Right cardiac atrium (tissue), 5 donors: ENCODE measurements at regions not wholly inside any gene's neighbourhood (a gene's known extent, or its start where the extent isn't known, plus 50 kb on each side); places are given as distances from the start of the nearest gene placed in this dataset.

Source experiments
- ATAC-seq, 2 donors: fragments of 200-7000 bp; cut with Tn5 transposase; one replicate each; pipeline versions ENCODE4 v1.8.0 to v1.9.1; 2020; ENCODE audit warnings: moderate library complexity in 2 of 2, mild to moderate bottlenecking in 1 of 2
- DNase-seq, 3 donors: peaks; one replicate each; pipeline ENCODE4 v3.0.0-alpha.2; 2020
- H3K27ac ChIP-seq: one replicate; pipeline ENCODE4 v1.5.1; 2013; ENCODE audit warnings: mild to moderate bottlenecking, low read length, control low read depth, moderate library complexity
- H3K27me3 ChIP-seq: one replicate; pipeline ENCODE4 v1.6.1; 2013; ENCODE audit not compliant: control insufficient read depth, insufficient read depth
- H3K4me1 ChIP-seq: one replicate; pipeline ENCODE4 v1.6.1; 2013; ENCODE audit warnings: low read length; ENCODE audit not compliant: control insufficient read depth, insufficient read depth
- H3K4me3 ChIP-seq: one replicate; pipeline ENCODE4 v1.5.1; 2013; ENCODE audit warnings: low read length, control low read depth
- H3K9me3 ChIP-seq: one replicate; pipeline ENCODE4 v1.6.1; 2013; ENCODE audit warnings: low read length; ENCODE audit not compliant: control insufficient read depth
- WGBS: extraction: QIAGEN DNeasy Blood & Tissue Kit; methylation state at CpG from one replicate; pipeline ENCODE4 v1.1.7; 2013; 5-methylcytosine and 5-hydroxymethylcytosine counted together
- intact Hi-C, 4 donors: fragments of 100-400 bp; cut with DNase I; formaldehyde crosslinking; loops; one replicate each; pipeline versions ENCODE4 v1.11.0 to v1.14.0; 2022 to 2023
- donor health status: healthy with polysubstance abuse.
- donor health status: DM: no; HTN: yes; CAD: no.
- donor health status: DM: no; HTN: no; CAD: no.
- donor health status: DM: no; HTN: yes; CAD: no; lungs with severe emphysema.
- donor health status: DM: yes; HTN: yes; CAD: no.

DNA sequence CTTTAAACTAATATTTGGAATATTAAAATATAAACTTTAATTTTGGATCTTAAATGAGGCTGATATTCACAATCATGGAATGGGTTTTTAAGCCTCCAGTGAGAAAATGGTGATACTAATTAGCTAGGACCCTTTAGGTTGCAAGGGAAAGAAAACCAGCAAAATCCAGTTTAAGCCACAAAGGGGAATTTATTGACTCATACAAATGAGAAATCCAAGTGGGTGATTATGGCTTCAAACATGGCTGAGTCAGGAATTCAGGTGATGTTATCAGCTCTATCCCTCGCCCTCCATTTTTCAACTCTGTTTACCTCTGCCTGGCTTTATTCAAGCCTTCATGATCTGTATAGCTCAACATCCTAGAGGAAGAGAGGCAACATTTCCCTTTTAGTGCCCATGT, 75.3 kb upstream of the DLX2 start:
- WGBS: 80% methylated on average over 1 of the region's 1 CpG
- H3K4me3 ChIP-seq: no peak overlapping the region
- H3K4me1 ChIP-seq: no peaks in the 10 kb centered on the region
- no peak for DNase-seq
- no peaks in the 10 kb centered on the region for H3K9me3 ChIP-seq
- H3K27ac ChIP-seq: no peak overlapping the region
- intact Hi-C loops: no loop called here
- no peak for ATAC-seq
- H3K27me3 ChIP-seq: no peaks in the 10 kb centered on the region

DNA sequence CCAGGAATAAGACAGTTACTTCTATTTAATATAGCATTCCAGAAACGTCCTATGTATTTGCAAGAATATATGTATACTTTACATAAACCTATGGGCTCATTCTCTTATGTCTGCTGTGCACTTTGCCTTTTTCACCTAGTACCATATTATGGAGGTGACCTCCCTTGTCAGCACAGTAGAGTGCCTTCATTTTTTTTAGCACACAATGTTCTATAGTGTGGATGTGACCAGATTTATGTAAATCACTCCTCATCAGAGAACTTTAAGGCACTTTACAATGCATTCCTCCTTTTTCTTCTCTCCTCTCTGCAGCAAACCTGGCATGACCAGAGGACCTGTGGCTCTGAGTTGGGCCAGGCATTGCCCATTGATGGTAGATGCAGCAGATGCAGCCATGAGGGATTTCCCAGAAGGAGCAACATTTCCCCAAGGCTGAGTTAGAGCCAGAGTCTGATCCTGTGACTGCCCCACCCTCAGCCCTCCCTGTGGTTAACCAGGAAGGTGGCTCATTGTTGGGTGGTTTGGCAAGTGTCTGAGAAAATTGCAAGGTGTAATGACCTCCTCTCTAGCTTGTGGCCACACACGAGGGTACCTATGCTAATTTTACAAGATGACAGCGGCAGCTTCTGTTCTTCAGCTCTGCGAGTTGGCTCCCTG, 76.5 kb upstream of the DLX2 start:
- Histone ChIP-seq H3K9me3 (no peaks in the 10 kb centered on the region), H3K27me3 (no peaks in the 10 kb centered on the region), H3K4me3 (no peak overlapping the region), H3K27ac (no peak overlapping the region), H3K4me1 (no peaks in the 10 kb centered on the region)
- DNase-seq (no peak), ATAC-seq (no peak)
- 67% methylated on average over 4 of the region's 4 CpGs for WGBS
- intact Hi-C loops: no loop called here

DNA sequence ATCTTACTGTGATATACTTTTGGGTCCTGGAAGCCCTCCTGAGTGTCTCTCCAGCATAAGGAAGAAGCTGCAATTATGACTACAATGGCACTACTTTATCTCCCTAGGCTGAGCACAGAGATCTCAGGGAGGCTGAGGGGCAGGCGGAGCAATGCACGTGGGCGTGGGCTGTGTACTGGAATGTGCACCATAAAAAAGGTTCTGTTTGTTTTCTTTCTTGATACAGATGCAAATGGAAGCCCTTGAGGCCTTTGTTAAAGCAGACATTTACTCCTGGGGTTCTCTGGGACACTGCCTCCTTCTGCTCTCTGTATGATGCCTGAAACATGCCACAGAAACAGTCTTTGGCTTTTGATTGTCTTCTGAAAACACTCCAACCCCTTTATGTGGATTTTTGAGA, 79.1 kb upstream of the DLX2 start:
- Histone ChIP-seq H3K27ac (no peak overlapping the region), H3K4me3 (no peak overlapping the region), H3K27me3 (no peaks in the 10 kb centered on the region), H3K9me3 (no peaks in the 10 kb centered on the region), H3K4me1 (no peaks in the 10 kb centered on the region)
- ATAC-seq (peak in 1 of 2 donors; percentile 55), DNase-seq (no peak)
- intact Hi-C loops: no loop called here
- 37% methylated on average over 3 of the region's 3 CpGs for WGBS

DNA sequence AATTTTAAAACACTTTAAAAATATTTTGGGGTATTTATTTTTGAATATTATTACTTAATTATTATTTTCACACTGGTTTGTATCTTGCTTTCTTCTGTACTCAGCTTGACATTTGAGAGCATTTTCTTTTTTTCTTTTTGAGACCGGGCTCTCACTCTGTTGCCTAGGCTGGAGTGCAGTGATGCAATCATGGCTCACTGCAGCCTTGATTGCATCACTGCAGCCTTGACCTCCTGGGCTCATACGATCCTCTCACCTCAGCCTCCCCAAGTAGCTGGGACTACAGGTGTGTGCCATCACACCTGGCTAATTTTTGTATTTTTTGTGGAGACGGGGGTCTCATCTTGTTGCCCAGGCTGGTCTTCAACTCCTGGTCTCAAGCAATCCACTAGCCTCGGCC, 79.9 kb upstream of the DLX2 start:
- H3K9me3 ChIP-seq: no peaks in the 10 kb centered on the region
- H3K27me3 ChIP-seq: no peaks in the 10 kb centered on the region
- intact Hi-C loops: no loop called here
- 86% methylated on average over 4 of the region's 4 CpGs for WGBS
- H3K4me3 ChIP-seq: no peak overlapping the region
- ATAC-seq (no peak), DNase-seq (no peak)
- no peak overlapping the region for H3K27ac ChIP-seq
- H3K4me1 ChIP-seq: no peaks in the 10 kb centered on the region

DNA sequence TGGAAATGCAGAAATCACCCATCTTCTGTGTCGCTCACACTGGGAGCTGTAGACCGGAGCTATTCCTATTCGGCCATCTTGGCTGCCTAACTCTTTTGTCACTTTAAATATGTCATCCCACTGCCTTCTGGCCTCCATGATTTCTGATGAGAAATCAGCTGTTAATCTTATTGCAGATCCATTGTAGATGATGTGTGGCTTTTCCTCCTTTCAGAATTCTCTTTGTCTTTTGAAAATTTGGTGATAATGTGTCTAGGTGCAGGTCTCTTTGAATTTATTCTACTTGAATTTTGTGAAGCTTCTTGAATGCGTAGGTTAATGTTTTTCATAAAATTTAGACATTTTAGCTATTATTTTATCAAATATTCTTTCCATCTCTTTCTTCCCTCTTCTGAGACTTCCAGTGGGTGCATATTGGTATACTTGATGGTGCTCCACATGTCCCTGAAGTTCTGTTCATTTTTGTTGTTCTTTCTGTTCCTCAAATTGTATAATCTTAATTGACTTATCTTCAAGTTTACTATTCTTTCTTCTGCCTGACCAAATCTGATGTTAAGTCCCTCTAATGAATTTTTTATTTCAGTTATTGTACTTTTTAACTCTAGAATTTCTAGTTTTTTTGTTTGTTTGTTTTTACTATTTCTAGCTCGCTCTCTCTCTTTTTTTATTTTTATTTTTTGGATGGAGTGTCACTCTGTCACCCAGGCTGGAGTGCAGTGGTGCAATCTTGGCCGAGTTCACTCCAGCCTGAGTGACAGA, 90.8 kb upstream of the DLX2 start:
- no peak for DNase-seq
- ATAC-seq: no peak
- H3K27me3 ChIP-seq: no peaks in the 10 kb centered on the region
- H3K9me3 ChIP-seq: no peaks in the 10 kb centered on the region
- H3K27ac ChIP-seq: no peak overlapping the region
- intact Hi-C loops: no loop called here
- no peaks in the 10 kb centered on the region for H3K4me1 ChIP-seq
- H3K4me3 ChIP-seq: no peak overlapping the region
- 93% methylated on average over 6 of the region's 6 CpGs for WGBS

DNA sequence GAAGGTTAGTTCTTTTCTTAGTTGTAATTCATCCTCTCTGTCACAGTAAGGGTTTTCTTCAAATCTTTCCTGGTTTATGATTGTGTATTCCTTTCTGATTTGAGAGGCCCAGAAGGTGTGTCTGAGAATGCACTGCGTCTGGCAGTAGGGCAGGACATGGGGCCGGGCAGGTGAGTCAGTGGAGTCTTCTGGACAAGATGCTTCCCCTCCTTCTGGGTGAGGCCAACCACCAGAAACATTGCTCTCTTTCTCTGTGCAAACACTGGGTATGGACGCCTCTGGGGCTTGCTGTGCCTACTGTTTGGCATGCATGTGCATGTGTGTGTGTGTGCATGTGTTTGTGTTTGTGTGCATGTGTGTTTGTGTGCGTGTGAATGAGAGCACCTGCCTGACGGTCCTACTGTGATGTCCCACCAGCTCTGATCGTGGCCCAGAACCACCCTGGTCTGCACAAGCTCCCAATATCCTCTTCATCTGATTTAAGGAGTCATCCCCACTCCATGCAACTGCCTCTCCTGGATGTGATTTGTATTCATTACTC, 93.2 kb upstream of the DLX2 start:
- Histone ChIP-seq H3K27me3 (no peaks in the 10 kb centered on the region), H3K9me3 (no peaks in the 10 kb centered on the region), H3K4me1 (no peaks in the 10 kb centered on the region), H3K4me3 (no peak overlapping the region), H3K27ac (no peak overlapping the region)
- ATAC-seq (no peak), DNase-seq (no peak)
- WGBS: 83% methylated on average over 6 of the region's 6 CpGs
- intact Hi-C loops: no loop called here

DNA sequence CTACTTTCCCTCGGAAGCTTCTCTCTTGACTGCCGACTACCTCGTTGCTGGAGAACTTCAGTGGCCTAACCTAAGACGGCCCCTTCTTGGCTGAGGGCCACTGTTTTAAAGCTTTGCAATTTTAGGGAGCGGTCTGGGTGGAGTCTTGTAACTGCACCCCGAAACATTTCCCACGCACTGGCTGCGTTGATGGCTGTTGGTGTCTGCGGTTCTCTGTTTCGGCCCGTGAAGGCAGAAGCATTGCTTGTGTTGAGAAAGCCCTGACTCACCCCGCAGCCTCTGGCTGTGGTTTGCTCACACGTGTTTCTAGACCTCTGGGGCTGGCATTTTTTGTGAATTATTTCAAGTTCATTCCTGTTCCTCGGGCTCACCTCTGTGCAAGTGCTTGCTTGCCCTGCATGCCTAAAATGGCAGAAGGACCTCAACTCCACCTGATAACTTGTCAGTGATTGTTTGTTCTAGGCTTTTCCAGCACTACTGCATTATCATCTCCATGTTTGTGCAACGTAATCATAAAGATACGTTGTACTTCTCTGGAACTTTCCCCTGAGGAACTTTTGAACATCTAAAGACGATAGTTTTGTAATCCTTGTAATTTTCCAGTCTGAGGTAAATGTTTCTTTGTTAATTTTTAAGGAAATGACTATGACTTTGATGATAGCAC, 94.2 kb upstream of the DLX2 start:
- Histone ChIP-seq H3K27ac (no peak overlapping the region), H3K4me3 (no peak overlapping the region), H3K27me3 (no peaks in the 10 kb centered on the region), H3K4me1 (no peaks in the 10 kb centered on the region), H3K9me3 (no peaks in the 10 kb centered on the region)
- WGBS: 75% methylated on average over 17 of the region's 17 CpGs
- DNase-seq (no peak), ATAC-seq (peak; percentile 14 to 70)
- intact Hi-C loops: no loop called here

DNA sequence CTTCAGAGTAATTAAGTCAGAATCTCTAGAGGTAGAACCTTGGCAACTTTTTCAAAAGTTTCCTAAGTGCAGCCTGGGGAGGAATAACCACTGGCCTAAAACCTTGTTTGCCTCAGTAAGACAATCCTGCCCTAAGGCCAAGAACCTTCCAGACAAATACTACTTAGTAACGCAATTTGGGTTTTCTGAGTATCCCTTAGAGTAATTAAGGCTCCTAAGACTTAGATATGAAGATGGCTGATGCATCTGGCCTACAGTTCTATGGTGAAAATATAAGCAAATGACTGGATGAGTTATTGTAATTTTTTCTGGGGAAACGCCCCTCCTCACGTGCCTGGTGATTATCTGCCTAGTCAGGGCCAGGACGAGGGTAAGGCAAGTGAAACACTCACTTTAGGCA, 95.7 kb upstream of the DLX2 start:
- H3K9me3 ChIP-seq: no peaks in the 10 kb centered on the region
- WGBS: 85% methylated on average over 4 of the region's 4 CpGs

DNA sequence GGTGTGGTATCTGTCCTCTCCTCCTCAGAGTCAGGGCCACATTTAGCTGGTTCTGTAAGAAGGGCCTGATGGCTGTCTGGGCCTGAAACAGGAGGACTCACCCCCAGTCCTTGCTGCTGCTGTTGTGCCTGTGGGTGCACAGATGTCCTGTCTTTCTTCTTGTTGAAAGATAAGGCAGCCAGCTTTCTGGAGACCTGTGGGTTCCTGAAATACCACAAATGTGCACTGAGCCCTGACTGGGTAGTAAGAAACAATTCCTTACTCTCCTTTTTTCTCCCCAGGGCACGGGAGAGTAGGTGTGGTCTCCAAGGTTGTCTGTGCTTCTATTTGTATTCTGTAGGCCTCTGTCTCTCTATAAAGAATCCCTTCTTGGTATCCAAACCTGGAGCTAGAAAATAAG, 96.2 kb upstream of the DLX2 start:
- Histone ChIP-seq H3K9me3 (no peaks in the 10 kb centered on the region), H3K4me3 (no peak overlapping the region), H3K27ac (no peak overlapping the region), H3K4me1 (no peaks in the 10 kb centered on the region), H3K27me3 (no peaks in the 10 kb centered on the region)
- ATAC-seq (no peak), DNase-seq (no peak)
- intact Hi-C loops: no loop called here
- 80% methylated on average over 1 of the region's 1 CpG for WGBS

More for the DNA sequence above, 95.7 kb upstream of the DLX2 start:
- no peak for ATAC-seq
- DNase-seq: no peak
- no peaks in the 10 kb centered on the region for H3K4me1 ChIP-seq
- intact Hi-C loops: no loop called here
- no peak overlapping the region for H3K27ac ChIP-seq
- H3K27me3 ChIP-seq: no peaks in the 10 kb centered on the region
- H3K4me3 ChIP-seq: no peak overlapping the region

DNA sequence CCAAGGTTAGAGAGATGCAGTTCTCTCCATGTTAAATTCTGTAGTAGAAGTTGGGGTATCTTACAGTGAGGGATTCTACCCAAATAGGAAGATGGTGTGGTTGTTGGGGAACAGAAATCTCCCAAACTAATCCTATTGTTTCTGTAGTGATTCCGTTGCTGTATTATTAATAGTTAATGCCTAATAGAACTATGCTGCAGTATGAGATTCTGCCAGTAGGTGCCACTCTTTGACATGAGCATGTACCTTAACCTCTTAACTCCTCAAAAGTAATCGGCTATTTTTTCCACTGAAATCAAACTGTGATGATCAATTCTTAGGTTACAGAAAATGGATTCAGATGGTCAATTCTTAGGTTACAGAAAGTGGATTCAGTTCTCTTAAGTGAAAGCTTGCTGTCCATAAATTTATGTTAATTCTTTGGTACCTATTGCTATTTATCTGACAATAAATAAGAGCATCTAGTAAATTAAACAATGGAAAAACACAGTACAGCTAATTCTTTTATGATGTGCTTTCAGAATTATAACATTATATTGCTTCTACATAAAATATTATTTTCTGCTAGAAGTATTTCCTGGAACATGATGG, 97.9 kb upstream of the DLX2 start:
- intact Hi-C loops: no loop called here
- ATAC-seq: no peak
- WGBS: 75% methylated on average over 2 of the region's 2 CpGs
- no peak overlapping the region for H3K27ac ChIP-seq
- no peaks in the 10 kb centered on the region for H3K27me3 ChIP-seq
- DNase-seq: no peak
- no peaks in the 10 kb centered on the region for H3K4me1 ChIP-seq
- H3K4me3 ChIP-seq: no peak overlapping the region
- H3K9me3 ChIP-seq: no peaks in the 10 kb centered on the region

DNA sequence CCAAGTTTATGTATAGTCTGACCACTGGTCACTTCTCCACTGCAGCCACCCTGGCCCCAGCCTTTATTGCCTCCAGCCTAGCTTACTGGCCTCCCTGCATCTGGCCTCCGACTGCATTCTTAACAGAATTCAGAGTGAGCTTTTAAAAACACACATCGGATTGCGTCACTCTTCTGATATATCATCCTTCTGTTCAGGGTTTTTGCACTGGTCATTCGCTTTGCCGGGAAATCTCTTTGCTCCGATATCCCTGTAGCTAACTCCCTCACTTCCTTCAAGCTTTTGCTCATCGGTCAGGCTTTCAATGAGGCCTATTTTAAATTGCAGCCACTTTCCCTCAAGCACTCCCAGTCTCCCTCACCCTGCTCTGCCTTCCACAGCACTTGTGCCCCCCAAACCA, 101.6 kb upstream of the DLX2 start:
- intact Hi-C loops: no loop called here
- Histone ChIP-seq H3K27me3 (no peaks in the 10 kb centered on the region), H3K4me3 (no peak overlapping the region), H3K4me1 (no peaks in the 10 kb centered on the region), H3K9me3 (no peaks in the 10 kb centered on the region), H3K27ac (no peak overlapping the region)
- no peak for DNase-seq
- WGBS: 86% methylated on average over 7 of the region's 7 CpGs
- no peak for ATAC-seq
